ENCODE measurements at regions not wholly inside any gene's neighbourhood (a gene's known extent, or its start where the extent isn't known, plus 50 kb on each side); places are given as distances from the start of the nearest gene placed in this dataset.

DNA sequence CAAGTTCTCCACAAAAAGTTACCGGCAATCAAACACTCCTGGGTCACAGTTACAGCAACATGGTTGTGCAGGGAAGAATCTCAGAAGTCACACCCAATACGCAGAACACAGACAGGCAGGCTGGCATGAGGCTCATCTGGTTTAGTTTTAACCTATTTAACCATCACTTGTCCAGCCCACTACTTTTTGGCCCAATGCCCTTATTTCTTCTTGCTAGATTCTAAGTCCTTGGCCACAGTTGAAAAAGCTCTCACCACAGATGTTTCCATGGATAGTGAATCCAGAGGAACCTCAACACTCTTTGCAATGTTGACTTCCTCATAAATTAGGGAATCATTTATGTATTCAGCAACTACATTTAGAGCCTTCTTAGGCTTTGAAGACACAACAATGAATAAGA lies 50.7 kb upstream of the FNDC3A start:
- intact Hi-C loops (cut with DNase I): no loop called here
- Histone ChIP-seq H3K9me3 (no peaks in the 10 kb centered on the region), H3K27ac (no peak overlapping the region), H3K36me3 (no peaks in the 10 kb centered on the region), H3K4me3 (no peak overlapping the region), H3K27me3 (no peaks in the 10 kb centered on the region), H3K4me1 (no peaks in the 10 kb centered on the region)
- no peak for ATAC-seq
- no peak for DNase-seq
- 90 to 98% methylated on average over 2 of the region's 2 CpGs for WGBS, 2 donors
- no peak for FAIRE-seq
- TF ChIP-seq, protein P1, sequence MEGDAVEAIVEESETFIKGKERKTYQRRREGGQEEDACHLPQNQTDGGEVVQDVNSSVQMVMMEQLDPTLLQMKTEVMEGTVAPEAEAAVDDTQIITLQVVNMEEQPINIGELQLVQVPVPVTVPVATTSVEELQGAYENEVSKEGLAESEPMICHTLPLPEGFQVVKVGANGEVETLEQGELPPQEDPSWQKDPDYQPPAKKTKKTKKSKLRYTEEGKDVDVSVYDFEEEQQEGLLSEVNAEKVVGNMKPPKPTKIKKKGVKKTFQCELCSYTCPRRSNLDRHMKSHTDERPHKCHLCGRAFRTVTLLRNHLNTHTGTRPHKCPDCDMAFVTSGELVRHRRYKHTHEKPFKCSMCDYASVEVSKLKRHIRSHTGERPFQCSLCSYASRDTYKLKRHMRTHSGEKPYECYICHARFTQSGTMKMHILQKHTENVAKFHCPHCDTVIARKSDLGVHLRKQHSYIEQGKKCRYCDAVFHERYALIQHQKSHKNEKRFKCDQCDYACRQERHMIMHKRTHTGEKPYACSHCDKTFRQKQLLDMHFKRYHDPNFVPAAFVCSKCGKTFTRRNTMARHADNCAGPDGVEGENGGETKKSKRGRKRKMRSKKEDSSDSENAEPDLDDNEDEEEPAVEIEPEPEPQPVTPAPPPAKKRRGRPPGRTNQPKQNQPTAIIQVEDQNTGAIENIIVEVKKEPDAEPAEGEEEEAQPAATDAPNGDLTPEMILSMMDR (IDR thresholded peaks at IDR 0.05): no peak

All from pancreas (tissue), 10 donors.